GM19452 (cell line): ENCODE measurements at regions not wholly inside any gene's neighbourhood (a gene's known extent, or its start where the extent isn't known, plus 50 kb on each side); places are given as distances from the start of the nearest gene placed in this dataset.

Experiments used
- ATAC-seq: cut with Tn5 transposase; IDR thresholded peaks from one replicate; pipeline ENCODE4 v1.9.1; 2021; ENCODE audit not compliant: unreplicated experiment

- ATAC-seq, result no peak
These were observed 173.8 kb upstream of the TLE3 start for GRCh38 chr15:70271422-70272088.

GRCh38 chr15:70270752-70271111, 173.0 kb upstream of the TLE3 start:
- no peak for ATAC-seq

- ATAC-seq, result no peak
These were observed 172.5 kb upstream of the TLE3 start for GRCh38 chr15:70269991-70270751.

- ATAC-seq, result no peak
These were observed 171.7 kb upstream of the TLE3 start for GRCh38 chr15:70269311-70269911.

- ATAC-seq, result no peak
These were observed 171.1 kb upstream of the TLE3 start for GRCh38 chr15:70268698-70269251.

GRCh38 chr15:70267879-70268278, 170.2 kb upstream of the TLE3 start:
- no peak for ATAC-seq

GRCh38 chr15:70267306-70267705, 169.6 kb upstream of the TLE3 start:
- ATAC-seq, result no peak

- no peak for ATAC-seq
These were observed 168.8 kb upstream of the TLE3 start for GRCh38 chr15:70266412-70267121.

GRCh38 chr15:70265986-70266385, 168.3 kb upstream of the TLE3 start:
- no peak for ATAC-seq

- no peak for ATAC-seq
These were observed 167.8 kb upstream of the TLE3 start for GRCh38 chr15:70265466-70265978.

GRCh38 chr15:70264738-70265465, 167.2 kb upstream of the TLE3 start:
- no peak for ATAC-seq

GRCh38 chr15:70264014-70264582, 166.4 kb upstream of the TLE3 start:
- ATAC-seq, result no peak

GRCh38 chr15:70262591-70263274, 165.0 kb upstream of the TLE3 start:
- ATAC-seq, result no peak

GRCh38 chr15:70262171-70262570, 164.5 kb upstream of the TLE3 start:
- ATAC-seq, result no peak

- no peak for ATAC-seq
These were observed 163.4 kb upstream of the TLE3 start for GRCh38 chr15:70261083-70261482.

GRCh38 chr15:70260580-70260979, 162.9 kb upstream of the TLE3 start:
- ATAC-seq, result no peak

GRCh38 chr15:70259640-70260508, 162.2 kb upstream of the TLE3 start:
- no peak for ATAC-seq

- ATAC-seq, result no peak
These were observed 161.3 kb upstream of the TLE3 start for GRCh38 chr15:70259028-70259424.
